H1 (cell line): ENCODE measurements at regions not wholly inside any gene's neighbourhood (a gene's known extent, or its start where the extent isn't known, plus 50 kb on each side); places are given as distances from the start of the nearest gene placed in this dataset.

Experiments
- KDM4A ChIP-seq: IDR thresholded peaks from one replicate; pipeline ENCODE4 v1.7.1; 2012; ENCODE audit warnings: low read depth, mild to moderate bottlenecking, moderate library complexity, low read length, inconsistent platforms; ENCODE audit not compliant: severe bottlenecking

GRCh38 chr4:72690771-72691170, 121.8 kb upstream of the ADAMTS3 start (continued):
- no peak for TF ChIP-seq KDM4A
